HK-2 (cell line): ENCODE measurements at regions not wholly inside any gene's neighbourhood (a gene's known extent, or its start where the extent isn't known, plus 50 kb on each side); places are given as distances from the start of the nearest gene placed in this dataset.
A peak's percentile ranks its signal among the peaks of the same experiment; 100 is the strongest.

Experiments
- DNase-seq: peaks from one replicate; pipeline ENCODE4 v3.0.0-alpha.2; 2018; ENCODE audit not compliant: unreplicated experiment

DNA sequence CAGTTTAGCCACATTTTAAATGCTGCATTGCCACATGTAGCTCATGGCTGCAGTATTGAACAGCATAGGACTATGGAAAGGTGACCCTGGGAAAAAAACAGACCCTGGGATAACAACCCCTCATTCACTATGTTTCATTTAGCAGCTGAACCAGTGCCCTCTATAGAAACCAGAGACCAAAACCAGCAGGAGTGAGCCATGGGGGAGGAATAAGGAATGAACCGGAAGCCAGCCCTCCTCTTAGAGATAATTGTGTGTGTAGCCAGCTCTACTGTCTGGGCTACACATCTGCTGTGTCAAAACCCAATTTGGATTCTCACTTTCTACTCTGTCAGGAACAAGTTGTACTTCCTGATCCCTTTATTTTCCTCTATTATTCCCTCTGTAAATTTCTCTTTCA lies 158.5 kb upstream of the S100G start:
- DNase-seq, result no peak

DNA sequence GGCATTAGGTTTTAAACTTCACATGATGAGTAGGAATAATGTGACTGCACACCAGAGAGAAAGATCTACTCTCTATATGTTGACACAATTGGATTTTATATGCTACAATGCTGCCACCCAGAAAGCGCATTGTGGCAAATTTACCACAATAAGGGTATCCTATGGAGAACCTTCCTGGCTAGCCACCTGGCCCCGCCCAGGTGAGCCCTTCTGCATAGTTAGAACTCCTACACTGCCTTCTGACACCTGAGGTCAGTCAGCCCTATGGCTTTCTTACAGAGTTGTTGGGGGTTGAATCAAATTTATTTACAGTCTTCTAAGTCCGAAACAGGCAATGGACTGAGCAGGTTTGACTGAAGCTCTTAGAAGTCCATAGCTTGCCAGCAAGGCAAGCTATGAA lies 153.8 kb upstream of the S100G start:
- DNase-seq, result no peak

DNA sequence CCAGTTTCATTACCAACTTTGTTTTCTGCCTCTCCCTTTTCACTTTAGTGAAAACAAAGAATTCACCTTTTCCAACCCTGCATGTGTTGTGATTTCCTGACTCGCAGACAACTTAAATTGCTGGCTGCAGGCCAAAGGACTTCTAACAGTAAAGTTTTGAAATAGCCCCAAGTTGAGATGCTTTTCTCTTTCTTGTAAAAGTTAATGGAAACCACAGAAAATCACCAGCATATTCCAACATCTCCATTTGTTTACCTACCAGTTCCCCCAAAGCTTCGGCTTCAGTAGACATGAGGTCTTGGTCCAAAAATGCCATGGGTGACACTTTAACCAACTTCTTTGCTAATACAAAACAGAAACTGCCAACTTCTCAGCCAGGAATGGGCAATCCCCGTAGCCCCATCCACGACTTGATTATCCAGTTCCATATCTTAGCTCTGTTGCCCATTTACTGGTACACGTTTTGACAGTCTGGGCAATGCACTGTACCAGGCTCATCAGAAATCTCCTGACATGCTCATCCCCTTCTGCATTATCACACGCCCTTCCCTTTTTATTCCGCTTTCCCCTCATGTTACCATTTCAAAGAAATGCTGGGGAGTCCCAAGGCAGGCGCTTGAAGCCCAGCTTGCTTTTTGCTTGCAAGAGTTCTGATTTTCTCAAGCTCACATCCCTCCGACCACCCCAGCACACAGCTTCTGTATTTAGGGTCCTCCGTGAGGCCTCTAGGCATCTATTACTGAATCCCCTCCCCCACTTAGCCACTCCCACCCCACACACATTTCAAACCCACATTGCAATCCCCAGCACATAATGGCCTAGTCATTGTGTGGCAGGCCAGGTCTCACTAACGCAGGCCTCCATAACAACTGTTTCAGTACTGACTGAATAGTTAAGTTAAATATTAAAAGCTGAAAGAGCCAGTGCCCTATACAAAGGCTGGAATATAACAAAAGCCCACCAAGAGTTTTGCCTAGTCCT lies 137.9 kb upstream of the S100G start:
- DNase-seq, result peak; percentile 2

GRCh38 chrX:16516232-16516876 lies 133.6 kb upstream of the S100G start:
- no peak for DNase-seq

DNA sequence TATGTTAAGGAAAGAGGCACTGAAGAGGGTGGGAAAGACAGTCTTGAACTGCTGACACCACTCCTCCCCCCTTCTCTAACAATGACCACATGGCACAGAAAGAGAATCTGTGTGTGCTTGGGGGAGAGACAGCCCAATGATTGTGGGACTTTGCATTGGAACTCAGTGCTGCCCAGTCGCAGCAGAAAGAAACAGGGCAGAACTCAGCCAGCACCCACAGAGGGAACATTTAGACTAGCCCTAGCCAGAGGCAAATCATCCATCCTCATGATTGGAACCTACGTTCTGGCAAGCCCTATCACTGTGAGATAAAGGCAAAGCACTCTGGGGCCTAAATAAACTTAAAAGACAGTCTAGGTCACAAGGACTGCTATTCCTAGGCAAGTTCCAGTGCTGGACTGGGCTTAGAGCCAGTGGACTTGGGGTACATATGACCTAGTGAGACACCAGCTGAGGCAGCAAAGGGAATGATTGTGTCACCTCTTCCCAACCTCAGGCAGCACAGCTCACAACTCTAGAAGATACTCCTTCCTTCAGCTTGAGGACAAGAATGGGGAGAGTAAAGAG lies 132.8 kb upstream of the S100G start:
- DNase-seq, result no peak

GRCh38 chrX:16518131-16518530 lies 131.8 kb upstream of the S100G start:
- no peak for DNase-seq

DNA sequence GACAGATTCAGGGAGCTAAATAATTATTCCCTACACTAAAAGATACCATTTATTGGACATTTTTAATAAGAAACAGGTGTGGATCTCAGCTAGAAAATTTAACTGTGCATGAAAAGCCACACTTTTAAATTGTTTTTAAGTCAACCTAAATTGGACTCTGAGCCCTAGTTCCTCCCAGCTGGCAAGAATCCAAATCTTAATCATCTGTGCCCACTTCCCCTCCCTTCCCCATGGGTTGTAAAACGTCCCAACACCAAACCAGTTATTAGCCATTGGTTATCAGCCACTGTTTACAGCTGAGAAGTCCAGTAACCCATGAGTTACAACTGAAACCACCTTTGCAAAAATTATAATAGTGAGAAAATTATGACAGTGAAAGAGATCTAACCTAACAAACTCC lies 125.6 kb upstream of the S100G start:
- no peak for DNase-seq

DNA sequence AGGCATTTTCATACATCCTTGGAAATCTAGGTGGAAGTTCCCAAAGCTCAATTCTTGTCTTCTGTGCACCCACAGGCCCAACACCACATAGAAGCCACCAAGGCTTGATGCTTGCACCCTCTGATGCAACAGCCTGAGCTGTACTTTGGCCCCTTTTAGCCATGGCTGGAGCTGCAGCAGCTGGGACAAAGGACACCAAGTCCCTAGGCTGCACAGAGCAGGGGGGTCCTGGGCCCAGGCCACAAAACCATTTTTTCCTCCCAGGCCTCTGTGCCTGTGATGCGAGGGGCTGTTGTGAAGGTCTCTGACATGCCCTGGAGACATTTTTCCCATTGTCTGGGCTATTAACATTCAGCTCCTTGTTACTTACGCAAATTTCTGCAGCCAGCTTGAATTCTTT lies 124.0 kb upstream of the S100G start:
- DNase-seq, result no peak

- no peak for DNase-seq
Measured at GRCh38 chrX:16528620-16529019, 121.3 kb upstream of the S100G start.
